Peyer's patch (tissue), 4 donors: ENCODE measurements at regions not wholly inside any gene's neighbourhood (a gene's known extent, or its start where the extent isn't known, plus 50 kb on each side); places are given as distances from the start of the nearest gene placed in this dataset.

ENCODE experiments used
- DNase-seq, 3 donors: peaks; one replicate each; pipeline ENCODE4 v3.0.0-alpha.2; 2017 to 2019
- H3K27ac ChIP-seq, 4 donors: fragments of 200-600 bp; sonication (generic); one replicate each; pipeline ENCODE4 v1.5.1; 2016 to 2019
- H3K27me3 ChIP-seq, 2 donors: fragments of 200-600 bp; sonication (generic); one replicate each; pipeline ENCODE4 v1.5.1; 2019
- H3K36me3 ChIP-seq, 3 donors: fragments of 200-600 bp; sonication (generic); one replicate each; pipeline ENCODE4 v1.5.1; 2016 to 2019
- H3K4me1 ChIP-seq, 4 donors: fragments of 200-600 bp; sonication (generic); one replicate each; pipeline ENCODE4 v1.5.1; 2016 to 2019
- H3K4me3 ChIP-seq, 4 donors: fragments of 200-600 bp; sonication (generic); 1 replicate in 3 of 4; 2 replicates in 1 of 4; pipeline ENCODE4 v1.5.1; 2016 to 2019; ENCODE audit warnings: mild to moderate bottlenecking in 1 of 4
- H3K9me3 ChIP-seq, 4 donors: fragments of 200-600 bp; sonication (generic); one replicate each; pipeline ENCODE4 v1.5.1; 2016 to 2019; ENCODE audit warnings: mild to moderate bottlenecking in 1 of 4
- CTCF ChIP-seq, 6 experiments: fragments of 450-650 bp in 4 of 6; fragments of 200-600 bp in 2 of 6; sonication (generic) in 1 of 6; IDR thresholded peaks; one replicate each; pipeline ENCODE4 v1.5.1; 2017 to 2019; ENCODE audit warnings: antibody characterized with exemption in 6 of 6, mild to moderate bottlenecking in 3 of 6, moderate library complexity in 1 of 6
- POLR2A ChIP-seq, 2 donors: fragments of 450-650 bp; IDR thresholded peaks; one replicate each; pipeline ENCODE4 v1.5.1; 2017; ENCODE audit warnings: antibody characterized with exemption in 2 of 2, mild to moderate bottlenecking in 2 of 2, moderate library complexity in 2 of 2

GRCh38 chr7:68272507-68272906 lies 1275.9 kb downstream of the TYW1 start:
- TF ChIP-seq CTCF (IDR thresholded peaks at IDR 0.05) (no peak), POLR2A (IDR thresholded peaks at IDR 0.05) (no peak)
- DNase-seq = no peak
- Histone ChIP-seq H3K27me3 (no peaks in the 10 kb centered on the region), H3K4me1 (no peaks in the 10 kb centered on the region), H3K36me3 (no peaks in the 10 kb centered on the region), H3K9me3 (peaks cover 0 to under 1% (median 0%) of the 10 kb centered on the region in 4 donors), H3K4me3 (no peak overlapping the region), H3K27ac (no peak overlapping the region)

GRCh38 chr7:68276725-68277124 lies 1280.1 kb downstream of the TYW1 start:
- Histone ChIP-seq H3K9me3 (no peaks in the 10 kb centered on the region), H3K27me3 (no peaks in the 10 kb centered on the region), H3K27ac (no peak overlapping the region), H3K36me3 (no peaks in the 10 kb centered on the region), H3K4me3 (no peak overlapping the region), H3K4me1 (no peaks in the 10 kb centered on the region)
- TF ChIP-seq CTCF (IDR thresholded peaks at IDR 0.05) (no peak), POLR2A (IDR thresholded peaks at IDR 0.05) (no peak)
- DNase-seq = no peak

- no peaks in the 10 kb centered on the region for H3K9me3 ChIP-seq
- H3K27ac ChIP-seq = no peak overlapping the region
- TF ChIP-seq CTCF (IDR thresholded peaks at IDR 0.05) (no peak), POLR2A (IDR thresholded peaks at IDR 0.05) (no peak)
- H3K4me1 ChIP-seq = no peaks in the 10 kb centered on the region
- no peaks in the 10 kb centered on the region for H3K36me3 ChIP-seq
- H3K27me3 ChIP-seq = no peaks in the 10 kb centered on the region
- DNase-seq = no peak
- H3K4me3 ChIP-seq = no peak overlapping the region
Measured at GRCh38 chr7:68279827-68280400, 1283.3 kb downstream of the TYW1 start.

- Histone ChIP-seq H3K9me3 (no peaks in the 10 kb centered on the region), H3K4me1 (no peaks in the 10 kb centered on the region), H3K36me3 (no peaks in the 10 kb centered on the region), H3K4me3 (no peak overlapping the region), H3K27me3 (no peaks in the 10 kb centered on the region), H3K27ac (no peak overlapping the region)
- TF ChIP-seq POLR2A (IDR thresholded peaks at IDR 0.05) (no peak), CTCF (IDR thresholded peaks at IDR 0.05) (no peak)
- no peak for DNase-seq
Measured at GRCh38 chr7:68280931-68281330, 1284.3 kb downstream of the TYW1 start.

GRCh38 chr7:68288144-68288593 lies 1291.5 kb downstream of the TYW1 start:
- Histone ChIP-seq H3K36me3 (no peaks in the 10 kb centered on the region), H3K9me3 (peaks cover 0 to 3% (median 0%) of the 10 kb centered on the region in 4 donors), H3K4me1 (no peaks in the 10 kb centered on the region), H3K4me3 (no peak overlapping the region), H3K27me3 (no peaks in the 10 kb centered on the region), H3K27ac (no peak overlapping the region)
- no peak for DNase-seq
- no peak for TF ChIP-seq CTCF (IDR thresholded peaks at IDR 0.05)
- TF ChIP-seq POLR2A (IDR thresholded peaks at IDR 0.05) = no peak

GRCh38 chr7:68291710-68292109 lies 1295.1 kb downstream of the TYW1 start:
- Histone ChIP-seq H3K27me3 (no peaks in the 10 kb centered on the region), H3K9me3 (no peaks in the 10 kb centered on the region), H3K4me3 (no peak overlapping the region), H3K36me3 (no peaks in the 10 kb centered on the region), H3K27ac (no peak overlapping the region), H3K4me1 (no peaks in the 10 kb centered on the region)
- no peak for DNase-seq
- no peak for TF ChIP-seq CTCF (IDR thresholded peaks at IDR 0.05)
